ENCODE measurements at regions not wholly inside any gene's neighbourhood (a gene's known extent, or its start where the extent isn't known, plus 50 kb on each side); places are given as distances from the start of the nearest gene placed in this dataset.
"Not testable (repeated sequence)": the region's sequence is repeated elsewhere in the genome, so short reads cannot be mapped to it uniquely, and the experiment has no call there.

DNA sequence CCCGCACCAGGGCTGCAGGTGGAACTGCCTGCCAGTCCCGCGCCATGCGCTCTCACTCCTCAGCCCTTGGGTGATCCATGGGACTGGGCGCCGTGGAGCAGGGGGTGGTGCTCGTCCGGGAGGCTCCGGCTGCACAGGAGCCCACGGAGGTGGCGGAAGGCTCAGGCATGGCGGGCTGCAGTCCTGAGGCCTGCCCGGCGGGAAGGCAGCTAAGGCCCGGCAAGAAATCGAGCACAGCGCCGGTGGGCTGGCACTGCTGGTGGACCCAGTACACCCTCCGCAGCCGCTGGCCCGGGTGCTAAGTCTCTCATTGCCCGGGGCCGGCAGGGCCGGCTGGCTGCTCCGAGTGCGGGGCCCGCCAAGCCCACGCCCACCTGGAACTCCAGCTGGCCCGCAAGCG is 976.0 kb downstream of the ADGRL2 start:
- not testable (repeated sequence) for DNase-seq (ENCODE audit: low read depth in 2 of 2)

DNA sequence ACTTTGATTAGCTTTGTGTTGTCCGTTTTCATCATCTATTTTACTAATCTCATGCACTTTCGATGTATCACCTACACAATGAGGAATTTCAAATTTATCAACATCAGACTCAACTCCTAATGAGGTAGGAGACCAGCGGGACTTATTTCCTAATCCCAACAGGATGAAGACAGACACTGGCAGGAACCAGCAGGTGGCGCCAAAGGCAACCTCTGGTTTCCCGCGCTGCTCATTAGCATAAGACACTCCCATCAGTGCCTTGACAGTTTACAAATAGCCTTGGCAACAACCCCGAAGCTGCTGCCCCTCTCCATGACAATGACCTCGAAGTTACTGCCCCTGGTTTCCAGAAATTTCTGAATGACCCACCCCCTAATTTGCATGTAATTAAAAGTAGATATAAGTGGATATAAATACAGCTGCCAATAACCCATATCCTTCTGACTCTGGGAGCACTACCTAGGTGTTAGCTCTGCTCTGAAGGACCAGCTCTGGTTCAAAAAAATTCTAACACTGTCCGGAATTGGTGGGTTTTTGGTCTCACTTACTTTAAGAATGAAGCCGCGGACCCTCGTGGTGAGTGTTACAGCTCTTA is 974.8 kb downstream of the ADGRL2 start:
- DNase-seq (ENCODE audit: low read depth in 2 of 2) = peak in 1 of 2 donors; percentile 2

DNA sequence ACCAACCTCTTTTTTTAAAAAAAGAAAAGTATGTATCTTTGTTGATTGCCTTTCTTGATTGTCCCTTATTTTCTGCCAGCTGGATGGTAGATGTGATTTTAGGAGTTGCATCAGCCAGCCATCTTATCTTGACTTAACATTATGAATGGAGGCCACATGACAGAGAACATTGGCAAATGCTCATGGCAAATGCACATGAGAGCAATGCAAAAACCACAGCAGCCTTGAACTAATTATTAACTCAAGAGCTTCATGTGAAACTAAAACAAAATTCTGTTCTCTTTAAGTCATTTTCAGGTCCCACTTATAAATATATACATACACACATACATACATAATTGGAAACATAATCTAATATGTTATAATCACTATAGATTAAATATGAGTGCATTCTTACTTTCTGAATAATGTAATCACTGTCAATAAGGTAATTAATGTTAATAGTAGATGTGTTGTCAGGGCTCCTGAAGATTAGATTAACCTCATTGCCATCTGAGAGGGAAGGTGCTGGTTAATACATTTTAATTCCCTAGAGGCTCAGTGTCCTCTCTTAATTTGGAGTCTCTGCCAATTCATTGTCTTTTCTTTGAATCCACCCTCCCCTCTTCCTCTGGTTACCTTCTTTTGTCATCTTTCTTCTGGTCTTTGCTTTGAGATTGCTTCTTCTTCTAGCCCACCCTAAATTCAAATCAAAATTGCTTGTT is 962.2 kb downstream of the ADGRL2 start:
- DNase-seq (ENCODE audit: low read depth in 2 of 2) = no peak

DNA sequence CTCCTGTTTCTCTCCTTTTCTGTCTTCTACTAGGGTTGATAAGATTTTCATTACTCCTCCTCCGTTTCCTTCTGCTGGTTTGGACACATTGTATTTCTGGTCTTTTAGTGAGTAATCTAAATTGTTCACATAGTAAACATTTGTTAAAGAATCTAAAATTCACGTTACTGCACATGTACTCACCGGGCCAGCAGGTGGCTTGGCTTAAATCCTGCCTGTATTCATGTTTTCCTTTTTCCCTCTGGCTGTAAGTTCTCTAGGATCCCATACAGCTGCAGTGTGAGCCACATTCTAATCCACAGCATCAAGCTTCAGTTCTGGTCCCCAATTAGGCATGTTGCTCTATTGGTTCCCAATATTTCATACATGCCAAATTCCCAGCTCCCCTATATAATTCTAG is 958.3 kb downstream of the ADGRL2 start:
- no peak for DNase-seq (ENCODE audit: low read depth in 2 of 2)

DNA sequence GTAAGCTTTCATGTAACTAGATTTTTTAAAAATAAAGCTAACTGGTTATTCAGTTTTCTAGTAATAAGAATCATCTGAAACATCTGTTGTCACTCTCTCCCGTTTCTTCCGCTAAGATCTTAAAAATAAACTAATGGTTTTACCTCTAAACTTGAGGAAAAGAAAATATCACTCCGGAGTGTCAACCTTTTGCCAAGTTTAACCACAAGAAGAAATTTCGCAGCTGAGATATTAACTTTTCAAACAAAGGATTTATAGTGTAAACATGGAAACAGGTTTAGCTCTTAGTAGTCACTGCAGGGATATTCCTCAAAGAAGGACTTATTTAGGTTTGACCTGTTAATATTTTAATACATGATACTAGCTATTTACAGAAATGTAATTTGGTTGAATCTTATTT is 954.9 kb downstream of the ADGRL2 start:
- no peak for DNase-seq (ENCODE audit: low read depth in 2 of 2)

DNA sequence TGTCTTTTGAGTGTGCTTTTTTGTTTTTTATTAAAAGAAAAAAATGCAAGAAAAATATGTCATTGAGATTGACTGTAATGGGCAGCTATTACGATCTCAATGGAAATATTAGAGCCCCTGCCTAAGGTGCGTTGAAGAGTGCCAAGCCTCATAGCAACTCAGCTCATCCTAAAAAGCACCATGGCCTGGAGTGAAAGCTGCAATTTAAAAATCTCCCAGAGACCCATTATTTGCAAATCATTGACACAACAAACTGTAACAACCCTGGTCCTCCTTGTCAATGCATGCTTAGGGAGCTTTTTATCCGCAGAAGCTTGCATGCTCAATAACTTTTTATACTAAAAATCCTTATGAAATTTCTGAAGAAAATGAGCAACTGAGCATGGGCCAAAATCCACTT is 954.5 kb downstream of the ADGRL2 start:
- DNase-seq (ENCODE audit: low read depth in 2 of 2) = no peak

DNA sequence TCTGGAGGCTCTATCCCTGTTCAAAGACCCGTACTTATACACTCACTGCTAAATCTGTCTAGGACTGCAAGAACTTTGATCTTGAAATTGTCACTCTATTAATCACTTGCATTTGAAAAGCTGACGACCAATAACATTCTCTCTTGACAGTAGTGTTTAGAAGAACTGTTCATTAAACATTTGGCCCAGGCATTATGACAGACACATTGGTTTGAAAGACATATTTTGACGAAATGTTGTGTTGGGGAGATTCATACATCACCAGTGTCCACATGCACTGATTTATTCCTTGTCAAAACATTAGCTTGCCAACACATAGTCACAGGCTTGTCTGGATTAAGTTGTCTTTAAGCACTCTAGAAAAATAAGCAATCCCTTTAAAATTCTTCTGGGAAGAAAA is 951.3 kb downstream of the ADGRL2 start:
- DNase-seq (ENCODE audit: low read depth in 2 of 2) = no peak

DNA sequence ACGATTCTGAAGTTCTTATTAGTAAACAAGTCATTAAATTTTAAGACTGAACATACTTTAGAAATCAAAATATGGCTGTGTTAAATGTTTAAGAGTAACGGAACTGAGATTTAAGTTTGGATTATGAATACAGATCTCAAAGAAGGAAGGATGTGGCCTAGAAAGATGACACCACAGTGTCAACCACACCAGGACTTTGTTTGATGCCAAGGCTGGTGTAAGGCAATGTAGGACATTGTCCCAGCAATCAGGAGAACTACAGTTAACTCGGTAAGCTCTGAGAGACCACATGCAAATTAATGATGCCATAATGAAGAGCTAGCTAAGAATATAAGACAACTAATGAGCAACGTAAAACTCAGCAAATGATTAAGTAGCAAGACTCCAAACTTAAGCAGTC is 932.9 kb downstream of the ADGRL2 start:
- DNase-seq (ENCODE audit: low read depth in 2 of 2) = no peak

DNA sequence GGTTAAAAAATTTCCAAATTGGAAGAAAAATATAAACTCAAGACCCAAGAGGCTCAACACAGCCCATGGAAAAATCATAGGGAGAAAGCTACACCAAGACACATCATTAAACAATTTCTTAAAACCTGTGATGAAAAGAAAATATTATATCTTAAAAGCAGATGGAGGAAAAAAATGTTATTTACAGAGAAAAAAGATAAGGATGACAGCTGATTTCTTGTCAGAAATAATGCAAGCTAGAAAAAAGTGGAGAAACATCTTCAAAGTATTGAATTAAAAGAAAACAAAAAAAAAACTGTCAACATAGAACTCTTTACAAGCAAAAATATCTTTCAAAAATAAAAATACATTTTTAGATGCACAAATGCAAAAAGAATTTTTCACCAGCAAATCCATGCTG is 930.5 kb downstream of the ADGRL2 start:
- no peak for DNase-seq (ENCODE audit: low read depth in 2 of 2)

DNA sequence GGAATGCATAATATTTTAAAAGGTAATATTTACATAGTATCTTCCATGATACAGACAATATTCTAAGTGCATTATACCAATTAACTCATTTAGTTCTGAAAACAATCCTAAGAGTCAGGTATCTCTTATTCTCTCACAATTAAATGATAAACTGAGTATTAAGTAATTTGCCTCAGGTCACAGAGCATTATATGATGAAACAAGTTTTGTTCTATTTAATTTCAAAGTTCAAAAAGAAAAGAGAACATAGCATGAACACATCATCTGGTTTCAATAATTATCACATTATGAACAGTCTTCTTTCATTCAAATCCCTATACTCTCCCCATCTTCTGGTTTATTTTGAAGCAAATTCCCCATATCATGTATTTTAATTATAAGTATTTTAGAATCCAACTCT is 927.5 kb downstream of the ADGRL2 start:
- no peak for DNase-seq (ENCODE audit: low read depth in 2 of 2)

DNA sequence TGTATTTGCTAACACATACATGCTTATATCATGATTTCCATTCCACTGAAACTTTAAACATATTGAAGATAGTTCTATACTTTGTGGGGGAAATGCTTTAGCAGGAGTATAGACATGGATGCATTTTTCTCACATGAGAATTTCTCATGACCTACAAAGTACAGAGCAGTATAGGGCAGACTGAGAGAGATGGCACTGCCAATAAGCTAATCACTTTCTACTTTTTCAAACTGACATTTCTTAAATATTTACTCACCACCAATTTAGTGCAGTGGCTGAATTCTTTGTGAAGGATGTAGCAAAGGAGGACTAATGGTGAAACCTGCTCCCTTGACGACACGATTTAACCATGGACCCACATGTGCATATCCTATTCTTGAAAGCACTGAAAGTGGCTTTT is 923.5 kb downstream of the ADGRL2 start:
- DNase-seq (ENCODE audit: low read depth in 2 of 2) = no peak

DNA sequence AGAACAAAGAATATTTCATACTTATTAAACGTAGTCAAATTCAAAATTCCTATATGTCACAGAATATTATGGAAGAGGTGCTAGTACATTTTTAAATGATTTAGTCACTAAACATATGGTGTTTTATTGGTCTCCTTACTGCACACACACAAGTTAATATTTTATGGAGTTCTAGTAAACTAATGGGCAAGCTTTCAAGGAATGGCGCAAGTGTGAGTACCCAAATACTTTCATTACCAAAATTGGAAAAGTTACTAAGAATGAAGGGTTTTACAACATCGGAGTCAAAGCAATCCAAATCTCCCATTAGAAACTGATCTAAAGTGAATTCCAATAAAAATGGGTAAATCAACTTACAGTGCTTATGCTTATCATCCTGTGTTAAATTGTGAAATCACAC is 921.9 kb downstream of the ADGRL2 start:
- DNase-seq (ENCODE audit: low read depth in 2 of 2) = no peak

DNA sequence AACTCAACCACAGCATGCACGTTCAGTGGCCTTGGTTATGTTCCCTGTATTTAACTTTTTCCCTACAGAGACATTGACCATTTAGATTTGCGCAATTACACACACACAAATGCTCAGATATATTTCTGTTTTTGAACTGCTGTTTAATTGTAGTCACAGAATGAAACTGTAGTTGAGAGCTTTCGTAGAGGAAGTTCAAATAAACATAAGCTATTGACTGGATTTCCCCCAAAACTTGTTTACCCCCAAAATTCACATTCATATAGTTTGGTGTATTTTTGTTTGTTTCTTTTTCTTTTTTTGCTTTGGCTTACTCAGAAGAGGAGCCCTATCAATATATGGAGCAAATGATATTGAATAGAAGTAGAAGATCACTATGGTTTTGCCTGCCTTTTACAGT is 921.0 kb downstream of the ADGRL2 start:
- DNase-seq (ENCODE audit: low read depth in 2 of 2) = no peak

DNA sequence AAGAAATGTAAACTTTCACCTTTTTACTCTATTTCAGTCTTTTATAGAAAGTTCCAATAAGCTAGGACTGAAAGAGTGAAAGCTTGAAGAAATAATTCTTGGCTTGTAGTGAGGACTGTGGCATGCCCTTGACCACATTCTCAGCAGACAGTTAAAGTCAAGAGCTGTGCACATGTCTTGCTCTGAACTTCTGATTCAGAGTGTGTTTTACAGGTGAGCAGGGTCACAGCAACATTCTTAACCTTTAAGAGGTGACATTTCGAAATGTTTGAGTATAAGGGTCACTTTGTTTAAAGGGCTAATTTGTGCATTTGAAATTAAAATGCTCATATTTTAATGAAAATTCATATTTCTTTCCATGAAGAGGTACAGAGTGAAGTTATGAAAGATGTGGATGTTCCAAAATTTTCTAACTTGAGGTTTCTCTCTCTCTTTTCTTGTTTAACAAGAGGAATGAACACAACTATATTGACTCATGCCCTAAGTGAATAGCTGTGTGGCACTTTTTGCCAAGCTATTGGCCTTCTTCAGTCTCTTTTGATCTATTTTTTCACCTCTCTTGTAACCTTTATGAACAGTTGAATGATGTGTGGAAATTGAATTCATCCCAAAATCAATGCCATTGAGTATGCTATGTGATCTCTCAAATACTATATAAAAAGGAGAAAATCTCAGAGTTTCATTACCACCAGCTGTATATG is 918.1 kb downstream of the ADGRL2 start:
- no peak for DNase-seq (ENCODE audit: low read depth in 2 of 2)

DNA sequence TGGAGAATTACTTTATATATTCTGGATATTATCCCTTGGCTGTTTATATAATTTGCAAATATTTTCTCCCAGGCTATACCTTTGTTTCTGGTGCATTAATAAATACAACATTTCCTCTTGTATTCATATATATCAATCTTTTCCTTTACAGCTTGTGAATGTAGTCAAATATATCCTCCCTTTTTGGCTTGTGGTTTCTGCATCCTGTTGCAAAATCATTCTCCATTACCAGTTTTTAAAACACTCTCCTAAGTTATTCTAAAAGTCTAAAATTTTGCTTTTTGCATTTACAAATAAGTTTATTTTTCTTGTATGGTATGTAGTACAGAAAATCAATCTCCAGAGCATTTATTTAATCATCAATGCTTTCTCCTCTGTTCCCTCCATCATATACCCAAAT is 909.4 kb downstream of the ADGRL2 start:
- no peak for DNase-seq (ENCODE audit: low read depth in 2 of 2)

DNA sequence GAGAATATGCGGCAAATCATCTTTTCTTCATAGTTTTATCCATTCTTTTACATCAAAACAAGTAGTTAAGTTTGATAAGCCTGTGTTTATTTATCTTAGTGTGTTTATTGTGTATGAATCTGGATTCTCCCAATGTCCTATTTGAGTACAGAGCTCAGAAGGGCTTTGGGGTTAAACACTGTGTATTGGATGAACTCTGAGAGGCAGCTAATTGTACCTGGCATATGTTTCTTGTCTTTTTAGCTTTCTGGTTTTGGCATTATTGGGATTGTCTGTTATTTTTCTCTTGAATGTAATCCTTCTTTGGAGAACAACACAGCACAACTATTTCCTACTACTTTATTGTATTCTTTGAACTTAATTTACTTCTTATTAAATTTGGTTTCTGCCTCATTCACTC is 906.9 kb downstream of the ADGRL2 start:
- DNase-seq (ENCODE audit: low read depth in 2 of 2) = no peak

DNA sequence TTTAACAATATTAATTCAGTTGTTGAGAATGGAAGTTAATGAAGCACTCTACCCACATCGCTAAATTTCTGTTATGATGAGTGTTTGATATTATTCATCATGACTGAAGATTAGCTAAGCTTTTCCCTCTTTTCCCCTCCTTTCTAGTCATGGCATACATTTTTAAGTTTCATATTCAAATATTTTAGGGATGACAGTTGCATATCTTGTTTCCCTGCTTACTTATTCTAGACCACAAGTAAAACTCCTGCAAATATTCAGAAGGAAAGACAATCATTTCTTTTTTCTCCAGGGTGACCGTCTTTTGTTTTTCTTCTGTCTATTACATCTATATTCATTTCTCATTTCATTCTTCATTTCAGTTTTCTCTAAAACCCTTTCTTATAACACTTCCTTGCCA is 906.0 kb downstream of the ADGRL2 start:
- no peak for DNase-seq (ENCODE audit: low read depth in 2 of 2)

DNA sequence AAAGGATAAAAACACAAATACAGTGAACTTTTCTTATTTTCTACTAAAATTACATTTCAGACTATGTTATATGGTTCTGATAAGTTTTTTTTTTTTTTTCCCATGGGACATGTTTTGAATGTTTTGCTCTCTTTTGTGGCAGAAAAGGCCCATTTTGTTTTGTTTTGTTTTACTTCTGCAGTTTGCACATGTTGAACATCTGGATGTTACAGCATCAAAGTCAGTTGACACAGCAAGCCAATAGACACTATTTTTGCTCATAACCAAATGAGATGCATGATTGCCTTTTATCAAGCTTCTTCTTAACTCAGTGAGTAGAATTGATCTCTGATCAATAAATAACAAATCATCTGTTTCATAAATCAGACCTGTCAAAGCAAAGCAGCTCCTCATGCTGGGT is 904.2 kb downstream of the ADGRL2 start:
- DNase-seq (ENCODE audit: low read depth in 2 of 2) = no peak

DNA sequence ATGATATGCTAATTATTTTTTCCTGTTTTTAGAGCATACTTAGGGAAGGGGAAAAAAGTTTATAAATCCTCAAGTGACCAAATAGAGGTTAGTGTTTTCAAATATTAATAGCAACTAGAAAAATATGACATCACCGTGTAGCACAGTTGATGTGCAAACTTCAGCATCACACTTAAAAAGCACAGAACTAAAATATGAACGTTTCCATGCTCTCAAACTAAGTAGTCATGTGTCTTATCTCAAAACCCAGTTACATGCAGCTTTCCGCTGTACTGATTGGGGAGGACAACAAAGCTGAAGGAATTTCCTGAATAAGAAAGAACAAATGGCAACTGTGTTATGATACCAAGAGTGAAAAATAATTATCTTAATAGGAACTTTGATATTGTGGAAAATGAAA is 903.7 kb downstream of the ADGRL2 start:
- no peak for DNase-seq (ENCODE audit: low read depth in 2 of 2)

DNA sequence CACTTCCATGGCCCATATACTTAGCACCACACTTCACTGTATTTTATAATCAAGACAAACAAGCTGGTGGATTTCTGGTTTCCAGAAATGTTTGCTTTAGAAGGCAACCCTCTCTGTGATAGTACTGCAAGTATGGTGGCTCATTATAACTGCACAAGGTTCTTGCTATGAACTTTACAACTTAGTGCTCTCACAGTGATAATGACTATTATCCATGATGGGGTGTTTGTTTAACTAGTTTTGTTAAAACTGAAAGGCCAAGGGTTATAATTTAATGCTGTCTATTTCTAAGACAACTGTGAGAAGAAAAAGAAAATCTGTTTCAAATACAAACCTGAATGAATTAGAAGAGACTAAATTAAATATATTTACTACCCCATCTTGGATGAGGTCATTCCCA is 903.2 kb downstream of the ADGRL2 start:
- no peak for DNase-seq (ENCODE audit: low read depth in 2 of 2)

DNA sequence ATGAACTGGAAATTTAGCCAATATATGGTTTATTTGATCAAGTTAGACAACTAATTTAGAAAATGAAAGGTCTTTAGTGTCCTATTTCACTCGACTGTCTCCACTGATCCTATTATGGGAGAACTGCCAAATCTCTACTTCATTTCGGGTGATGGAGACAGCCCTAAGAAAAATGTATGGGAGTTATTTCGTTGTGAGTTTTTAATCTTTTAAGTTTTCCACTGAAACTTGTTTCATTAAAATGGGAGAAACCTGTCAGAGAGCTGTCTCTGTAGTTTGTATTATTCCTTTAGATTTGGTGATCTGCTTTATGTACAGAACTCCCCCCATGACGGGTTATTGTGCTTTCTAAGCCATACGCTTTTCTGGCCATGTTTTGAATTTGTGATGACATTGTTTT is 899.7 kb downstream of the ADGRL2 start:
- no peak for DNase-seq (ENCODE audit: low read depth in 2 of 2)

DNA sequence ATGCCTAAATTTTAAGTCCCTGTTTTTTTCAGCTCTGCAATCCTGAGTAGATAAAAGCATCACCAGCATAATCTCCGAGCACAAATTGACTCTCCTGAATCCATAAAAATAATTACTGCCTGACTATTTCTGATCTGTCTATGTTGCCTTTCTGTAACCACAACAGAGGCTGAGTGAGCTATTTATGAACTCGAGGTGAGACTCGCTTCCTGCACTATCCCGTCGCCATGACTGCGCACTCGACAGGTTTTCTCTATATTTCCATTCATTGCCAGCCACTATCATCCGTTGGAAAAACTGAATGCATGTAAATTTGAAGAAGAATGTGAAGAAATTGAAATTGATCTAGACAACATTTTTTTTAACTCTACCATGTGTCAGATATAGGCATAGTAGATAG is 897.2 kb downstream of the ADGRL2 start:
- DNase-seq (ENCODE audit: low read depth in 2 of 2) = no peak

DNA sequence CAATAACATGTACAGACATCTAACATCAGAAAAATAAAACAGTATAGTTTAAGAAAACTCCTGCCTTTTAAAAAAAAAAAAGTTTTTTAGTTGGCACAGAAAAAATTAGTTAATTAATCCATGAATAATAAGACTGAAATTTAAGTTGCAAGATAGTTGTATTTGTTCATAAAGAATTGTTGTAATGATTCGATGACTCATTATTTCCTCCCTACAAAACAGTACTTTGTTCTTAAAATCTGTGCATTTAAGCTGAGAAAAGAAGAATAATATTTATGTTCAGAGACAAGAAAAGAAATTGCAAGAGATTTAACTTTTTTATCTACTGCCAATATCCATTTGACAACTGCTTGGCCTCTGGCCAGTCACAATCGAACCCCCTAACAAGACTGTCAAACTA is 894.7 kb downstream of the ADGRL2 start:
- no peak for DNase-seq (ENCODE audit: low read depth in 2 of 2)

All from stimulated activated CD4-positive, alpha-beta T cell treated with anti-CD3 and anti-CD28 coated beads, Interleukin-1b, Interleukin-23, amount 100 ng/mL, for 1 hour (primary cell).